Glutamatergic neuron (in vitro differentiated cells): ENCODE measurements at regions not wholly inside any gene's neighbourhood (a gene's known extent, or its start where the extent isn't known, plus 50 kb on each side); places are given as distances from the start of the nearest gene placed in this dataset.
"Not testable (repeated sequence)": the region's sequence is repeated elsewhere in the genome, so short reads cannot be mapped to it uniquely, and the experiment has no call there.

Experiments used
- DNase-seq: peaks from one replicate; pipeline ENCODE4 v3.0.0; 2022
- H3K27ac Mint-ChIP-seq: one replicate; pipeline ENCODE4 v1.8.0; 2020; ENCODE audit warnings: mild to moderate bottlenecking, mixed read lengths, inconsistent platforms; ENCODE audit not compliant: unreplicated experiment
- H3K27me3 Mint-ChIP-seq: one replicate; pipeline ENCODE4 v1.8.0; 2020; ENCODE audit warnings: mild to moderate bottlenecking, moderate library complexity, mixed read lengths, inconsistent platforms; ENCODE audit not compliant: unreplicated experiment
- H3K36me3 Mint-ChIP-seq: one replicate; pipeline ENCODE4 v1.8.0; 2020; ENCODE audit warnings: mild to moderate bottlenecking, mixed read lengths, inconsistent platforms; ENCODE audit not compliant: unreplicated experiment
- H3K4me1 Mint-ChIP-seq: one replicate; pipeline ENCODE4 v1.8.0; 2020; ENCODE audit warnings: mild to moderate bottlenecking, low read depth, mixed read lengths, inconsistent platforms; ENCODE audit not compliant: unreplicated experiment
- H3K4me3 Mint-ChIP-seq: one replicate; pipeline ENCODE4 v1.8.0; 2020; ENCODE audit warnings: mild to moderate bottlenecking, mixed read lengths, inconsistent platforms; ENCODE audit not compliant: unreplicated experiment
- H3K9me3 Mint-ChIP-seq: one replicate; pipeline ENCODE4 v1.8.0; 2020; ENCODE audit warnings: mild to moderate bottlenecking, moderate library complexity, mixed read lengths, inconsistent platforms; ENCODE audit not compliant: unreplicated experiment
- CTCF ChIP-seq: fragments of 200-600 bp; sonication (generic); IDR thresholded peaks from one replicate; pipeline ENCODE4 v1.5.0; 2021; ENCODE audit not compliant: partially characterized antibody, unreplicated experiment

DNA sequence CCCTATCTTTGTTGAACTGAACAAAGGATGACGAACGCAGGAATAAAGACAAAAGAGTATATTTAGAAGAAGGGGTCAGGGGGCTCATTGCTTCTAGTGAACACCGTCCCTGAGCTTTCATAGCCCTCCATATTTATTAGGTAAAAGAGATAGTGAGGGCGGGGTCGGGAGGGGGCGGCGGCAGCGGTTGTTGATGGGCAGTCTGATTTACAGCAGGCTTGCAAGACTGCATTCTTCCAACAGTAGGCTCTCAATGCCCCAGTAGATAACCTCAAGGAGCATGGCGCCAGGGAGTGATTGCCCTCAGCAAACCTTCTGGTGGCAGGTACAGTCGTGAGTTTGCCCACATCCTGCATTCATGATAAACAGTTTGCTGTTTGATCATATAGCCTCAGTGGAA is 563.3 kb upstream of the SYNCRIP start:
- Mint-ChIP-seq H3K27ac (no peak overlapping the region), H3K36me3 (peaks cover 7% of the 10 kb centered on the region), H3K4me1 (no peaks in the 10 kb centered on the region), H3K4me3 (no peak overlapping the region), H3K9me3 (peaks cover 3% of the 10 kb centered on the region), H3K27me3 (no peaks in the 10 kb centered on the region)
- no peak for DNase-seq
- no peak for TF ChIP-seq CTCF

DNA sequence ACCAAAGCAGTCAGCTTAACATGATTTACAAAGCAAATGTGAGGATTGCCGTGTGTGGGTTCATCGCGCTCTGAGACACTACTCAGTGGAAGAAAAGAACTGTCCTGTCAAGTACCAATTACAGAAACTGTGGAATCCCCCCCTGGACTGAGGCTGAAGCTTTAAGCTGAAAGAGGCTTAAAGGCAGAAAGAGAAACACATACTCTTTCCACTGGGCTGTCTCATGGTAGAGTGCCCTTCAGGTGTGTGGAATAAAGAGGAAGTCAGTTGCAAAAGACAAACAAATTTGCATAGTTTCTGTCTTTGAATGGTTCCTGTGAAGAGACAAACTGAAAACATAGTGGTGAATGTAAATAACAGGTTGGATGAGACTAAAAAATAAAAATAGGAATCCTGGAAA is 560.4 kb upstream of the SYNCRIP start:
- Mint-ChIP-seq H3K4me1 (no peaks in the 10 kb centered on the region), H3K27ac (no peak overlapping the region), H3K27me3 (no peaks in the 10 kb centered on the region), H3K36me3 (peaks cover 7% of the 10 kb centered on the region), H3K4me3 (no peak overlapping the region), H3K9me3 (peaks cover 5% of the 10 kb centered on the region)
- DNase-seq: no peak
- TF ChIP-seq CTCF: no peak

DNA sequence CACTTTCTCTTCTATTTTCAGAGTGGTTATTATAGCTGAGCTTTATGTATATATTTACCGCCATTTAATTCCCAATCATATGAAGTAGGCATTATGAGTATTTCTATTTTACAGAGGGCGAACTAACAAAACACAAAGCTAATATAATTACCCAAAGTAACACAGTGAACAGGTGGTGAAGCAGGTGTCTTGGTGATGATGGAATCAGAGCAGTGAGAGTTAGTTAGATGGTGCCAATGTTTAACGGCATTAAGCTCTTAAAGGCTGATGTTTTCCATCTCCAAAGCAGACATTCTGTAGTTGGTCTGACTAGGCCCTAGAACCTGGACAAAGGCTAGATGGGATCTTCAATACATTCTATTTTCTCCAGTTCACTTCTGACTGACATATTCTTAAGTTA is 551.1 kb upstream of the SYNCRIP start:
- TF ChIP-seq CTCF: no peak
- Mint-ChIP-seq H3K27ac (no peak overlapping the region), H3K27me3 (peaks cover 1% of the 10 kb centered on the region), H3K4me1 (no peaks in the 10 kb centered on the region), H3K4me3 (no peak overlapping the region), H3K9me3 (no peaks in the 10 kb centered on the region), H3K36me3 (no peaks in the 10 kb centered on the region)
- no peak for DNase-seq

DNA sequence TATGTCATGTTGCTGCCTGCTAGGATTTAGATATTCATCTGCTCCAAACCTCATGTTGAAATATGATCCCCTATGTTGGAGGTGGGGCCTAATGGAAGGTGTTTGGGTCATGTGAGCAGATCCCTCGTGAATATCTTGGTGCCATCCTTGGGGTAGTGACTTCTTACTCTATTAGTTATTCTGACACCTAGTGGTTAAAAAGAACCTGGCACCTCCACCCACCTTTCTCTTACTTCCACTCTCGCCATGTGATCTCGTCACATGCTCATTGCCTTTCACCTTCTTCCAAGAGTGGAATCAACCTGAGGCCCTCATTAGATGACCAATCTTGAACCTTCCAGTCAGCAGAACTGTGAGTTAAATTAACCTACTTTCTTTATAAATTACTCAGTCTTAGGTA is 549.4 kb upstream of the SYNCRIP start:
- Mint-ChIP-seq H3K27ac (no peak overlapping the region), H3K36me3 (no peaks in the 10 kb centered on the region), H3K9me3 (no peaks in the 10 kb centered on the region), H3K4me1 (no peaks in the 10 kb centered on the region), H3K27me3 (peaks cover 1% of the 10 kb centered on the region), H3K4me3 (no peak overlapping the region)
- TF ChIP-seq CTCF: peak; percentile 54
- no peak for DNase-seq

- H3K36me3 Mint-ChIP-seq, H3K27ac Mint-ChIP-seq, H3K4me1 Mint-ChIP-seq, H3K4me3 Mint-ChIP-seq, H3K9me3 Mint-ChIP-seq, H3K27me3 Mint-ChIP-seq: not testable (repeated sequence)
- peak; percentile 29 for TF ChIP-seq CTCF
- peak; percentile 64 for DNase-seq
Measured at GRCh38 chr6:86175149-86175548, 532.5 kb upstream of the SYNCRIP start.
